Ovary (tissue), 7 donors: ENCODE measurements at regions not wholly inside any gene's neighbourhood (a gene's known extent, or its start where the extent isn't known, plus 50 kb on each side); places are given as distances from the start of the nearest gene placed in this dataset.
A peak's percentile ranks its signal among the peaks of the same experiment; 100 is the strongest.

Source experiments
- DNase-seq, 5 donors: peaks; one replicate each; pipeline ENCODE4 v3.0.0-alpha.2; 2019 to 2020
- H3K27ac ChIP-seq, 2 donors: fragments of 200-600 bp; one replicate each; pipeline versions ENCODE4 v1.5.1 to v1.8.0; 2019 to 2022
- H3K27me3 ChIP-seq: fragments of 200-600 bp; one replicate; pipeline ENCODE4 v1.8.0; 2022
- H3K36me3 ChIP-seq: fragments of 200-600 bp; sonication (generic); one replicate; pipeline ENCODE4 v1.5.1; 2019
- H3K4me1 ChIP-seq: one replicate; pipeline ENCODE4 v1.8.1; 2013; ENCODE audit warnings: mild to moderate bottlenecking, moderate library complexity; ENCODE audit not compliant: insufficient read depth
- H3K4me3 ChIP-seq: fragments of 200-600 bp; sonication (generic); one replicate; pipeline ENCODE4 v1.5.1; 2017
- H3K9me3 ChIP-seq, 2 donors: fragments of 200-600 bp in 1 of 2; sonication (generic) in 1 of 2; one replicate each; pipeline versions ENCODE4 v1.5.1 to v1.8.1; 2013 to 2019; ENCODE audit warnings: mild to moderate bottlenecking in 1 of 2, moderate library complexity in 1 of 2
- CTCF ChIP-seq, 3 donors: fragments of 450-650 bp in 2 of 3; fragments of 200-600 bp in 1 of 3; IDR thresholded peaks; one replicate each; pipeline versions ENCODE4 v1.5.1 to v1.8.0; 2016 to 2022; ENCODE audit warnings: antibody characterized with exemption in 3 of 3, mild to moderate bottlenecking in 1 of 3
- EP300 ChIP-seq: sonication (generic); formaldehyde crosslinking; IDR thresholded peaks from one replicate; pipeline ENCODE4 v1.6.1; 2017; ENCODE audit warnings: antibody characterized with exemption
- POLR2A ChIP-seq: fragments of 450-650 bp; IDR thresholded peaks from one replicate; pipeline ENCODE4 v1.6.1; 2017; ENCODE audit warnings: antibody characterized with exemption, mild to moderate bottlenecking, moderate library complexity
- WGBS, 3 donors: extraction: QIAGEN DNeasy Blood & Tissue Kit in 1 of 3; methylation state at CpG; one replicate each; pipeline versions ENCODE4 v1.1.5 to v1.1.7; 2013 to 2017; 5-methylcytosine and 5-hydroxymethylcytosine counted together
- intact Hi-C, 4 donors: fragments of 100-400 bp; cut with DNase I; formaldehyde crosslinking; loops; one replicate each; pipeline versions ENCODE4 v1.11.0 to v1.15.1; 2022 to 2023
- donor health status: DM: no; HTN: no; CAD: no; lungs with moderate emphysema.
- donor health status: DM: no; HTN: no; CAD: no.
- donor health status: Bipolar disorder and iron deficiency.
- donor health status: DM: no; HTN: no; CAD: no.
- donor health status: DM: yes; HTN: yes; CAD: no.

GRCh38 chr6:170116636-170117035, 174.2 kb downstream of the DLL1 start:
- Histone ChIP-seq H3K36me3 (no peaks in the 10 kb centered on the region), H3K4me1 (peaks cover 3% of the 10 kb centered on the region), H3K27ac (no peak overlapping the region), H3K4me3 (no peak overlapping the region), H3K27me3 (no peaks in the 10 kb centered on the region), H3K9me3 (no peaks in the 10 kb centered on the region)
- 52 to 57% (median 56%) methylated on average over 7 of the region's 7 CpGs for WGBS, 3 donors
- intact Hi-C loops: loop anchor here in 1 of 4 donors (10.0 kb wide), 1 partner anchor 262 kb away; no protein-coding TSS in a partner anchor
- TF ChIP-seq POLR2A: no peak
- TF ChIP-seq EP300: no peak
- TF ChIP-seq CTCF (IDR thresholded peaks at IDR 0.05): no peak
- peak in 3 of 5 donors; percentile 8 to 42 (median 18) for DNase-seq

GRCh38 chr6:170114956-170115855, 175.7 kb downstream of the DLL1 start:
- intact Hi-C loops: loop anchor here in 1 of 4 donors (10.0 kb wide), 1 partner anchor 260 kb away; no protein-coding TSS in a partner anchor
- Histone ChIP-seq H3K4me3 (no peak overlapping the region), H3K36me3 (no peaks in the 10 kb centered on the region), H3K9me3 (no peaks in the 10 kb centered on the region), H3K27ac (no peak overlapping the region), H3K27me3 (no peaks in the 10 kb centered on the region), H3K4me1 (peaks cover 3% of the 10 kb centered on the region)
- peak in 4 of 5 donors; percentile 35 to 97 (median 85) for DNase-seq
- 32 to 41% (median 33%) methylated on average over 15 of the region's 15 CpGs for WGBS, 3 donors
- TF ChIP-seq EP300 (no peak), POLR2A (no peak), CTCF (IDR thresholded peaks at IDR 0.05) (no peak)

- TF ChIP-seq EP300 (no peak), POLR2A (no peak), CTCF (IDR thresholded peaks at IDR 0.05) (no peak)
- no peak overlapping the region for H3K27ac ChIP-seq
- H3K27me3 ChIP-seq: no peaks in the 10 kb centered on the region
- no peak overlapping the region for H3K4me3 ChIP-seq
- intact Hi-C loops: loop anchor here in 1 of 4 donors (10.0 kb wide), 1 partner anchor 260 kb away; no protein-coding TSS in a partner anchor
- peaks cover 3% of the 10 kb centered on the region for H3K4me1 ChIP-seq
- DNase-seq: peak in 4 of 5 donors; percentile 7 to 37 (median 11)
- no peaks in the 10 kb centered on the region for H3K9me3 ChIP-seq
- 88 to 93% (median 92%) methylated on average over 9 of the region's 9 CpGs for WGBS, 3 donors
- no peaks in the 10 kb centered on the region for H3K36me3 ChIP-seq
Measured at GRCh38 chr6:170114187-170114945, 176.5 kb downstream of the DLL1 start.

GRCh38 chr6:170113141-170113540, 177.7 kb downstream of the DLL1 start:
- WGBS, 3 donors: 85 to 92% (median 92%) methylated on average over 3 of the region's 3 CpGs
- no peak overlapping the region for H3K27ac ChIP-seq
- DNase-seq: peak in 2 of 5 donors; percentile 1
- no peak overlapping the region for H3K4me3 ChIP-seq
- no peaks in the 10 kb centered on the region for H3K36me3 ChIP-seq
- intact Hi-C loops: loop anchor here in 1 of 4 donors (10.0 kb wide), 1 partner anchor 258 kb away; no protein-coding TSS in a partner anchor
- no peaks in the 10 kb centered on the region for H3K27me3 ChIP-seq
- H3K4me1 ChIP-seq: peaks cover 3% of the 10 kb centered on the region
- no peak for TF ChIP-seq POLR2A
- no peak for TF ChIP-seq CTCF (IDR thresholded peaks at IDR 0.05)
- no peak for TF ChIP-seq EP300
- no peaks in the 10 kb centered on the region for H3K9me3 ChIP-seq
